A673 (cell line): ENCODE measurements at regions not wholly inside any gene's neighbourhood (a gene's known extent, or its start where the extent isn't known, plus 50 kb on each side); places are given as distances from the start of the nearest gene placed in this dataset.
A peak's percentile ranks its signal among the peaks of the same experiment; 100 is the strongest.

ENCODE experiments used
- BruUV-seq: library from RNA; stranded (reverse); fragments of 400-500 nt; replicated peaks from 2 replicates; lab custom pipeline; 2021; lab: Mats Ljungman, UMichigan
- CTCF ChIA-PET: fragments of 300-600 bp; sonication (Branson Sonifier 250); formaldehyde crosslinking; loops from one replicate; lab custom pipeline; 2022; ENCODE audit warnings: antibody characterized with exemption; lab: Charles Lee
- POLR2A ChIA-PET: fragments of 300-600 bp; sonication (Branson Sonifier 250); formaldehyde crosslinking; loops from one replicate; lab custom pipeline; 2022; ENCODE audit warnings: antibody characterized with exemption; ENCODE audit not compliant: low non-redundant PET; lab: Charles Lee
- DNase-seq: peaks from one replicate; pipeline ENCODE4 v3.0.0-alpha.2; 2015; ENCODE audit warnings: low spot score
- H3K27ac ChIP-seq: fragments of 200-600 bp; sonication (generic); 2 replicates; pipeline ENCODE4 v1.5.1; 2016; ENCODE audit warnings: mixed run types, low read depth, mild to moderate bottlenecking, mixed read lengths, antibody characterized with exemption, low read length; ENCODE audit not compliant: poor library complexity, severe bottlenecking
- H3K27me3 ChIP-seq: fragments of 200-600 bp; sonication (generic); replicated peaks from 2 replicates; pipeline ENCODE4 v1.6.1; 2017; ENCODE audit warnings: mixed run types, low read depth, mild to moderate bottlenecking, mixed read lengths, antibody characterized with exemption, low read length; ENCODE audit not compliant: insufficient read depth, poor library complexity
- H3K36me3 ChIP-seq: fragments of 200-600 bp; sonication (generic); 2 replicates; pipeline ENCODE4 v1.6.1; 2016; ENCODE audit warnings: mixed run types, mild to moderate bottlenecking, mixed read lengths, antibody characterized with exemption, low read length; ENCODE audit not compliant: insufficient read depth, poor library complexity, severe bottlenecking
- H3K4me1 ChIP-seq: fragments of 200-600 bp; sonication (generic); 2 replicates; pipeline ENCODE4 v1.6.1; 2017; ENCODE audit warnings: mixed run types, mild to moderate bottlenecking, mixed read lengths, antibody characterized with exemption, low read length; ENCODE audit not compliant: insufficient read depth, poor library complexity, severe bottlenecking
- H3K4me3 ChIP-seq: fragments of 200-600 bp; sonication (generic); 2 replicates; pipeline ENCODE4 v1.5.1; 2016; ENCODE audit warnings: low read depth, mixed run types, mild to moderate bottlenecking, mixed read lengths, low read length; ENCODE audit not compliant: poor library complexity, severe bottlenecking
- H3K9me3 ChIP-seq: fragments of 200-600 bp; sonication (generic); 2 replicates; pipeline ENCODE4 v1.6.1; 2016; ENCODE audit warnings: mixed run types, low read depth, mild to moderate bottlenecking, mixed read lengths, antibody characterized with exemption, low read length; ENCODE audit not compliant: poor library complexity, severe bottlenecking
- CTCF ChIP-seq: fragments of 300-800, 200-600 bp; sonication (generic); conservative IDR thresholded peaks from 2 replicates; pipeline ENCODE4 v1.5.1; 2017; ENCODE audit warnings: low read depth, mild to moderate bottlenecking, antibody characterized with exemption, low read length, moderate library complexity, mixed read lengths
- EZH2 ChIP-seq: fragments of 200-600 bp; sonication (generic); IDR thresholded peaks from 2 replicates; pipeline ENCODE4 v1.6.1; 2017; ENCODE audit warnings: borderline replicate concordance, low read depth, mild to moderate bottlenecking, mixed read lengths, antibody characterized with exemption, low read length; ENCODE audit not compliant: poor library complexity, severe bottlenecking
- intact Hi-C: fragments of 100-400 bp; cut with micrococcal nuclease; formaldehyde crosslinking; loops from one replicate; pipeline ENCODE4 v1.10.0; 2022; ENCODE audit not compliant: unreplicated experiment

GRCh38 chr13:109904218-109904617 lies 117.8 kb upstream of the IRS2 start:
- Histone ChIP-seq H3K27ac (no peak overlapping the region), H3K9me3 (no peaks in the 10 kb centered on the region), H3K4me1 (no peaks in the 10 kb centered on the region), H3K27me3 (no peaks in the 10 kb centered on the region), H3K4me3 (no peak overlapping the region), H3K36me3 (no peaks in the 10 kb centered on the region)
- intact Hi-C loops: no loop called here
- BruUV-seq: no TSS peak
- no peak for TF ChIP-seq EZH2
- TF ChIP-seq CTCF: 0 out of 2 replicates have a peak, but pooled peaks have one; percentile 19
- CTCF ChIA-PET: interaction anchor here (0.6 kb wide), 1 partner anchor 38 kb away, joined by 3 read pairs; no protein-coding TSS in a partner anchor
- POLR2A ChIA-PET: no interaction called here
- peak; percentile 41 for DNase-seq

GRCh38 chr13:109900741-109901140 lies 114.4 kb upstream of the IRS2 start:
- H3K4me3 ChIP-seq: no peak overlapping the region
- no TSS peak for BruUV-seq
- DNase-seq: no peak
- no peaks in the 10 kb centered on the region for H3K36me3 ChIP-seq
- ChIA-PET POLR2A (no interaction called here), CTCF (no interaction called here)
- no peaks in the 10 kb centered on the region for H3K9me3 ChIP-seq
- no peaks in the 10 kb centered on the region for H3K27me3 ChIP-seq
- no peak overlapping the region for H3K27ac ChIP-seq
- TF ChIP-seq CTCF (no peak), EZH2 (no peak)
- H3K4me1 ChIP-seq: no peaks in the 10 kb centered on the region
- intact Hi-C loops: no loop called here

- CTCF ChIA-PET: no interaction called here
- TF ChIP-seq CTCF (no peak), EZH2 (no peak)
- H3K36me3 ChIP-seq: no peaks in the 10 kb centered on the region
- intact Hi-C loops: no loop called here
- POLR2A ChIA-PET: no interaction called here
- H3K27ac ChIP-seq: no peak overlapping the region
- BruUV-seq: no TSS peak
- no peak for DNase-seq
- H3K27me3 ChIP-seq: no peaks in the 10 kb centered on the region
- no peaks in the 10 kb centered on the region for H3K4me1 ChIP-seq
- H3K4me3 ChIP-seq: no peak overlapping the region
- H3K9me3 ChIP-seq: no peaks in the 10 kb centered on the region
These were observed 113.9 kb upstream of the IRS2 start for GRCh38 chr13:109900320-109900719.
